Calu3 (cell line): ENCODE measurements at regions not wholly inside any gene's neighbourhood (a gene's known extent, or its start where the extent isn't known, plus 50 kb on each side); places are given as distances from the start of the nearest gene placed in this dataset.

Experiments used
- BruUV-seq: library from RNA; stranded (reverse); fragments of 400-500 nt; replicated peaks from 2 replicates; lab custom pipeline; 2021; lab: Mats Ljungman, UMichigan
- CTCF ChIA-PET: fragments of 300-600 bp; sonication (Branson Sonifier 250); formaldehyde crosslinking; loops from one replicate; lab custom pipeline; 2022; ENCODE audit warnings: antibody characterized with exemption; lab: Charles Lee
- DNase-seq: peaks from one replicate; pipeline ENCODE4 v3.0.0; 2022
- H3K27ac Mint-ChIP-seq: one replicate; pipeline ENCODE4 v1.8.0; 2022; ENCODE audit warnings: mixed read lengths; ENCODE audit not compliant: unreplicated experiment
- H3K27me3 Mint-ChIP-seq: one replicate; pipeline ENCODE4 v1.8.0; 2022; ENCODE audit warnings: mixed read lengths; ENCODE audit not compliant: unreplicated experiment
- H3K36me3 Mint-ChIP-seq: one replicate; pipeline ENCODE4 v1.8.0; 2022; ENCODE audit warnings: mild to moderate bottlenecking, moderate library complexity, mixed read lengths; ENCODE audit not compliant: insufficient read depth, unreplicated experiment
- H3K4me1 Mint-ChIP-seq: one replicate; pipeline ENCODE4 v1.8.0; 2022; ENCODE audit warnings: mild to moderate bottlenecking, low read depth, mixed read lengths; ENCODE audit not compliant: unreplicated experiment
- H3K4me3 Mint-ChIP-seq: one replicate; pipeline ENCODE4 v1.8.0; 2022; ENCODE audit warnings: mild to moderate bottlenecking, low read depth, moderate library complexity, mixed read lengths; ENCODE audit not compliant: unreplicated experiment
- H3K9me3 Mint-ChIP-seq: one replicate; pipeline ENCODE4 v1.8.0; 2022; ENCODE audit warnings: low read depth, mixed read lengths; ENCODE audit not compliant: unreplicated experiment
- intact Hi-C: fragments of 100-400 bp; cut with micrococcal nuclease; formaldehyde crosslinking; loops from one replicate; pipeline ENCODE4 v1.10.0; 2022; ENCODE audit not compliant: unreplicated experiment
- TF ChIP-seq, protein P1 (sequence below): fragments of 200-600 bp; IDR thresholded peaks from one replicate; pipeline ENCODE4 v1.8.0; 2022; ENCODE audit warnings: antibody characterized with exemption; ENCODE audit not compliant: unreplicated experiment

GRCh38 chr10:25097669-25098411, 77.0 kb upstream of the GPR158 start:
- Mint-ChIP-seq H3K9me3 (no peaks in the 10 kb centered on the region), H3K36me3 (no peaks in the 10 kb centered on the region), H3K4me3 (no peak overlapping the region), H3K27ac (no peak overlapping the region), H3K4me1 (no peaks in the 10 kb centered on the region), H3K27me3 (no peaks in the 10 kb centered on the region)
- DNase-seq, result no peak
- intact Hi-C loops, result no loop called here
- CTCF ChIA-PET, result no interaction called here
- no TSS peak for BruUV-seq
- TF ChIP-seq, protein P1, sequence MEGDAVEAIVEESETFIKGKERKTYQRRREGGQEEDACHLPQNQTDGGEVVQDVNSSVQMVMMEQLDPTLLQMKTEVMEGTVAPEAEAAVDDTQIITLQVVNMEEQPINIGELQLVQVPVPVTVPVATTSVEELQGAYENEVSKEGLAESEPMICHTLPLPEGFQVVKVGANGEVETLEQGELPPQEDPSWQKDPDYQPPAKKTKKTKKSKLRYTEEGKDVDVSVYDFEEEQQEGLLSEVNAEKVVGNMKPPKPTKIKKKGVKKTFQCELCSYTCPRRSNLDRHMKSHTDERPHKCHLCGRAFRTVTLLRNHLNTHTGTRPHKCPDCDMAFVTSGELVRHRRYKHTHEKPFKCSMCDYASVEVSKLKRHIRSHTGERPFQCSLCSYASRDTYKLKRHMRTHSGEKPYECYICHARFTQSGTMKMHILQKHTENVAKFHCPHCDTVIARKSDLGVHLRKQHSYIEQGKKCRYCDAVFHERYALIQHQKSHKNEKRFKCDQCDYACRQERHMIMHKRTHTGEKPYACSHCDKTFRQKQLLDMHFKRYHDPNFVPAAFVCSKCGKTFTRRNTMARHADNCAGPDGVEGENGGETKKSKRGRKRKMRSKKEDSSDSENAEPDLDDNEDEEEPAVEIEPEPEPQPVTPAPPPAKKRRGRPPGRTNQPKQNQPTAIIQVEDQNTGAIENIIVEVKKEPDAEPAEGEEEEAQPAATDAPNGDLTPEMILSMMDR, result no peak

DNA sequence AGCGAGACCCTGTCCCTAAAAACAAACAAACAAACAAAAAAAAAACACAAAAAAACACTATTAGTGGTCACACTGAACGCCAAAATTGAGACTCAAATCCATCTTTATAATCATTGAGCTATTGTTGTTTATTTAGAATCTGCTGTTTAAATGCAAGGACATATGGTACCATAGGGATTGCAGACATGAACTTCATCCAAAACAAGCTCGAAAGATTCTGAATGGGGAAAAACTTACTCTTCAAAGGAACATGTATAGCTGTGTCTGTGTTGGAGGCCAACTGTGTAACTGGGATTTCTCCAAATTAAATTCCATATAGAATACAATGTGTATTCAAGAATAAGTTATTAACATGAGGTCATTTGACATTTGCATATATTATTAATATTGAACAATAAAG, 74.7 kb upstream of the GPR158 start:
- Mint-ChIP-seq H3K27ac (no peak overlapping the region), H3K27me3 (no peaks in the 10 kb centered on the region), H3K36me3 (no peaks in the 10 kb centered on the region), H3K4me1 (no peaks in the 10 kb centered on the region), H3K4me3 (no peak overlapping the region), H3K9me3 (no peaks in the 10 kb centered on the region)
- intact Hi-C loops, result no loop called here
- CTCF ChIA-PET, result interaction anchor here (0.9 kb wide), 1 partner anchor 466 kb away, joined by 3 read pairs; no protein-coding TSS in a partner anchor
- DNase-seq, result no peak
- TF ChIP-seq, protein P1, result no peak
- BruUV-seq, result no TSS peak

- intact Hi-C loops, result no loop called here
- no peak overlapping the region for H3K4me3 Mint-ChIP-seq
- TF ChIP-seq, protein P1, result no peak
- no peak for DNase-seq
- no peaks in the 10 kb centered on the region for H3K4me1 Mint-ChIP-seq
- no TSS peak for BruUV-seq
- H3K27ac Mint-ChIP-seq, result no peak overlapping the region
- H3K27me3 Mint-ChIP-seq, result no peaks in the 10 kb centered on the region
- CTCF ChIA-PET, result no interaction called here
- no peaks in the 10 kb centered on the region for H3K36me3 Mint-ChIP-seq
- H3K9me3 Mint-ChIP-seq, result no peaks in the 10 kb centered on the region
Observed at GRCh38 chr10:25101461-25102146, 73.2 kb upstream of the GPR158 start.

GRCh38 chr10:25102147-25102822, 72.5 kb upstream of the GPR158 start:
- TF ChIP-seq, protein P1, result no peak
- intact Hi-C loops, result no loop called here
- no peaks in the 10 kb centered on the region for H3K27me3 Mint-ChIP-seq
- no TSS peak for BruUV-seq
- CTCF ChIA-PET, result no interaction called here
- H3K9me3 Mint-ChIP-seq, result no peaks in the 10 kb centered on the region
- H3K4me1 Mint-ChIP-seq, result no peaks in the 10 kb centered on the region
- H3K27ac Mint-ChIP-seq, result no peak overlapping the region
- no peak overlapping the region for H3K4me3 Mint-ChIP-seq
- DNase-seq, result no peak
- no peaks in the 10 kb centered on the region for H3K36me3 Mint-ChIP-seq
